ENCODE measurements at regions not wholly inside any gene's neighbourhood (a gene's known extent, or its start where the extent isn't known, plus 50 kb on each side); places are given as distances from the start of the nearest gene placed in this dataset.
"Not testable (repeated sequence)": the region's sequence is repeated elsewhere in the genome, so short reads cannot be mapped to it uniquely, and the experiment has no call there.

- no peak for DNase-seq
Measured at GRCh38 chr17:20774472-20775135, 195.1 kb downstream of the CDRT15L2 start.

GRCh38 chr17:20775331-20775730, 195.8 kb downstream of the CDRT15L2 start:
- no peak for DNase-seq

- DNase-seq, result no peak
Measured at GRCh38 chr17:20779521-20779920, 200.0 kb downstream of the CDRT15L2 start.

- no peak for DNase-seq
Measured at GRCh38 chr17:20781260-20781659, 201.7 kb downstream of the CDRT15L2 start.

GRCh38 chr17:20781869-20782268, 202.3 kb downstream of the CDRT15L2 start:
- not testable (repeated sequence) for DNase-seq

- DNase-seq, result peak; percentile 22 to 61 (median 56)
Measured at GRCh38 chr17:20783091-20783490, 203.6 kb downstream of the CDRT15L2 start.

GRCh38 chr17:20784100-20784665, 204.7 kb downstream of the CDRT15L2 start:
- no peak for DNase-seq

GRCh38 chr17:20787281-20787680, 207.8 kb downstream of the CDRT15L2 start:
- DNase-seq, result no peak

- DNase-seq, result no peak
Measured at GRCh38 chr17:20791626-20792025, 212.1 kb downstream of the CDRT15L2 start.

- not testable (repeated sequence) for DNase-seq
Measured at GRCh38 chr17:20794532-20794931, 215.0 kb downstream of the CDRT15L2 start.

GRCh38 chr17:20797292-20797691, 217.8 kb downstream of the CDRT15L2 start:
- DNase-seq, result no peak

GRCh38 chr17:20800146-20800545, 220.6 kb downstream of the CDRT15L2 start:
- no peak for DNase-seq

GRCh38 chr17:20805751-20806150, 226.2 kb downstream of the CDRT15L2 start:
- DNase-seq, result no peak

- DNase-seq, result not testable (repeated sequence)
Measured at GRCh38 chr17:20807566-20807965, 228.0 kb downstream of the CDRT15L2 start.

GRCh38 chr17:20815410-20815809, 227.4 kb downstream of the USP22 start:
- DNase-seq, result not testable (repeated sequence)

GRCh38 chr17:20823905-20824304, 218.9 kb downstream of the USP22 start:
- no peak for DNase-seq

- DNase-seq, result no peak
Measured at GRCh38 chr17:20825539-20825938, 217.3 kb downstream of the USP22 start.

GRCh38 chr17:20840453-20840852, 202.4 kb downstream of the USP22 start:
- DNase-seq, result not testable (repeated sequence)

GRCh38 chr17:20840987-20841865, 201.6 kb downstream of the USP22 start:
- peak in 1 of 3 donors; percentile 14 for DNase-seq

- not testable (repeated sequence) for DNase-seq
Measured at GRCh38 chr17:20842012-20842411, 200.8 kb downstream of the USP22 start.

GRCh38 chr17:20843261-20843660, 199.6 kb downstream of the USP22 start:
- not testable (repeated sequence) for DNase-seq

- DNase-seq, result peak; percentile 41 to 80 (median 68)
Measured at GRCh38 chr17:20843799-20844553, 198.8 kb downstream of the USP22 start.

All from suppressor macrophage treated with lipopolysaccharide for 1 hour (primary cell).